WTC11 (cell line): ENCODE measurements at regions not wholly inside any gene's neighbourhood (a gene's known extent, or its start where the extent isn't known, plus 50 kb on each side); places are given as distances from the start of the nearest gene placed in this dataset.

Experiments
- ATAC-seq: fragments of 200-7000 bp; cut with Tn5 transposase; 2 replicates; pipeline ENCODE4 v1.10.0; 2021; ENCODE audit warnings: mild to moderate bottlenecking, moderate library complexity
- CTCF ChIA-PET: fragments of 300-600 bp; sonication (Branson Sonifier 250); formaldehyde crosslinking; loops from one replicate; lab custom pipeline; 2021; ENCODE audit warnings: antibody characterized with exemption; lab: Charles Lee
- POLR2A ChIA-PET: fragments of 350-600 bp; sonication (Branson Sonifier 250); formaldehyde crosslinking; loops from one replicate; lab custom pipeline; 2021; ENCODE audit warnings: antibody characterized with exemption; lab: Charles Lee
- DNase-seq: peaks from one replicate; pipeline ENCODE4 v3.0.0; 2021; ENCODE audit warnings: low spot score
- H3K27ac Mint-ChIP-seq: 2 replicates; pipeline ENCODE4 v1.8.0; 2021; ENCODE audit warnings: mixed read lengths
- H3K27me3 Mint-ChIP-seq: 2 replicates; pipeline ENCODE4 v1.8.0; 2021; ENCODE audit warnings: low read depth, mild to moderate bottlenecking, moderate library complexity, mixed read lengths
- H3K36me3 Mint-ChIP-seq: 2 replicates; pipeline ENCODE4 v1.8.0; 2021; ENCODE audit warnings: mixed read lengths
- H3K4me1 Mint-ChIP-seq: 2 replicates; pipeline ENCODE4 v1.8.0; 2022; ENCODE audit warnings: mixed read lengths
- H3K4me3 Mint-ChIP-seq: 2 replicates; pipeline ENCODE4 v1.8.0; 2021; ENCODE audit warnings: mild to moderate bottlenecking, moderate library complexity, mixed read lengths
- H3K9me3 Mint-ChIP-seq: 2 replicates; pipeline ENCODE4 v1.8.0; 2021; ENCODE audit warnings: mixed read lengths
- ATF2 ChIP-seq: sonication (generic); formaldehyde crosslinking; IDR thresholded peaks from 2 replicates; pipeline ENCODE4 v1.8.1; 2022; ENCODE audit warnings: low read depth, missing genetic modification reagents, borderline replicate concordance
- CREB1 ChIP-seq: sonication (generic); formaldehyde crosslinking; IDR thresholded peaks from 2 replicates; pipeline ENCODE4 v1.8.0; 2023; ENCODE audit warnings: mild to moderate bottlenecking, missing genetic modification reagents
- ERG ChIP-seq: fragments of 250-450 bp; sonication (Bioruptor Pico); IDR thresholded peaks from 2 replicates; pipeline ENCODE4 v1.8.0; 2021; ENCODE audit warnings: mild to moderate bottlenecking
- ESRRA ChIP-seq: sonication (generic); formaldehyde crosslinking; IDR thresholded peaks from 2 replicates; pipeline ENCODE4 v1.8.1; 2022; ENCODE audit warnings: mild to moderate bottlenecking, missing genetic modification reagents, borderline replicate concordance
- ETV6 ChIP-seq: sonication (generic); formaldehyde crosslinking; IDR thresholded peaks from 2 replicates; pipeline ENCODE4 v1.8.1; 2022; ENCODE audit warnings: mild to moderate bottlenecking, missing genetic modification reagents
- FOXP4 ChIP-seq: sonication (generic); formaldehyde crosslinking; IDR thresholded peaks from 2 replicates; pipeline ENCODE4 v1.8.0; 2022; ENCODE audit warnings: mild to moderate bottlenecking, missing genetic modification reagents
- JUN ChIP-seq: sonication (generic); formaldehyde crosslinking; IDR thresholded peaks from 2 replicates; pipeline ENCODE4 v1.8.0; 2023; ENCODE audit warnings: mild to moderate bottlenecking, missing genetic modification reagents
- MAX ChIP-seq: sonication (generic); formaldehyde crosslinking; IDR thresholded peaks from 2 replicates; pipeline ENCODE4 v1.8.0; 2022; ENCODE audit warnings: mild to moderate bottlenecking, missing genetic modification reagents
- MYBL2 ChIP-seq: sonication (generic); formaldehyde crosslinking; IDR thresholded peaks from 2 replicates; pipeline ENCODE4 v1.8.1; 2023; ENCODE audit warnings: mild to moderate bottlenecking, moderate library complexity, missing genetic modification reagents
- NFE2L1 ChIP-seq: sonication (generic); formaldehyde crosslinking; IDR thresholded peaks from 2 replicates; pipeline ENCODE4 v1.8.1; 2023; ENCODE audit warnings: missing genetic modification reagents
- NFYB ChIP-seq: sonication (generic); formaldehyde crosslinking; conservative IDR thresholded peaks from 2 replicates; pipeline ENCODE4 v1.8.0; 2022; ENCODE audit warnings: low read depth, missing genetic modification reagents
- NR1H2 ChIP-seq: sonication (generic); formaldehyde crosslinking; IDR thresholded peaks from 2 replicates; pipeline ENCODE4 v1.9.0; 2021; ENCODE audit warnings: mild to moderate bottlenecking, moderate library complexity, missing genetic modification reagents
- USF1 ChIP-seq: sonication (generic); formaldehyde crosslinking; IDR thresholded peaks from 2 replicates; pipeline ENCODE4 v1.8.0; 2022; ENCODE audit warnings: mild to moderate bottlenecking, missing genetic modification reagents
- USF2 ChIP-seq: sonication (generic); formaldehyde crosslinking; IDR thresholded peaks from 2 replicates; pipeline ENCODE4 v1.8.1; 2023; ENCODE audit warnings: mild to moderate bottlenecking, missing genetic modification reagents, moderate library complexity
- ZNF219 ChIP-seq: sonication (generic); formaldehyde crosslinking; IDR thresholded peaks from 2 replicates; pipeline ENCODE4 v1.8.0; 2023; ENCODE audit warnings: missing genetic modification reagents, mild to moderate bottlenecking, borderline replicate concordance
- ZNF232 ChIP-seq: sonication (generic); formaldehyde crosslinking; IDR thresholded peaks from 2 replicates; pipeline ENCODE4 v1.8.0; 2022; ENCODE audit warnings: mild to moderate bottlenecking, missing genetic modification reagents
- ZNF423 ChIP-seq: fragments of 250-450 bp; sonication (Bioruptor Pico); IDR thresholded peaks from 2 replicates; pipeline ENCODE4 v2.1.2; 2022; ENCODE audit warnings: mild to moderate bottlenecking, moderate library complexity

GRCh38 chr14:26395726-26396125, 202.1 kb downstream of the NOVA1 start:
- Mint-ChIP-seq H3K27me3 (no peaks in the 10 kb centered on the region), H3K4me1 (peaks cover 45% of the 10 kb centered on the region), H3K9me3 (no peaks in the 10 kb centered on the region)
- CTCF ChIA-PET: no interaction called here
- no peak for TF ChIP-seq ERG (CRISPR knock-in tag)
- no peak for TF ChIP-seq MAX
- no peak for TF ChIP-seq ESRRA
- TF ChIP-seq ZNF232 (CRISPR knock-in tag): no peak
- TF ChIP-seq MYBL2 (CRISPR knock-in tag): no peak
- no peak for TF ChIP-seq NFYB (CRISPR knock-in tag)
- TF ChIP-seq, all 79 proteins: peak for 0
- ATAC-seq: no peak
- H3K27ac Mint-ChIP-seq: no peak overlapping the region
- no peaks in the 10 kb centered on the region for H3K36me3 Mint-ChIP-seq
- no peak for DNase-seq
- no peak overlapping the region for H3K4me3 Mint-ChIP-seq
- POLR2A ChIA-PET: no interaction called here

GRCh38 chr14:26394150-26394810, 203.6 kb downstream of the NOVA1 start:
- no peak for TF ChIP-seq ETV6
- TF ChIP-seq USF1 (CRISPR knock-in tag): no peak
- TF ChIP-seq NFE2L1 (CRISPR knock-in tag): no peak
- no peak for TF ChIP-seq ZNF219 (CRISPR knock-in tag)
- TF ChIP-seq ATF2: no peak
- no peak for TF ChIP-seq ZNF423 (CRISPR knock-in tag)
- TF ChIP-seq ERG (CRISPR knock-in tag): no peak
- no peak for TF ChIP-seq JUN
- TF ChIP-seq NR1H2 (CRISPR knock-in tag): no peak
- no peak for TF ChIP-seq CREB1
- no peak for TF ChIP-seq MYBL2 (CRISPR knock-in tag)
- no peak for TF ChIP-seq USF2
- no peak for DNase-seq
- CTCF ChIA-PET: interaction anchor here (0.5 to 2.4 kb wide), 10 partner anchors 12 to 703 kb away, joined by 3 to 7 read pairs (median 3); no protein-coding TSS in a partner anchor
- ATAC-seq: peak; percentile 54
- no peaks in the 10 kb centered on the region for H3K27me3 Mint-ChIP-seq
- no peak overlapping the region for H3K4me3 Mint-ChIP-seq
- H3K36me3 Mint-ChIP-seq: no peaks in the 10 kb centered on the region
- POLR2A ChIA-PET: no interaction called here
- H3K9me3 Mint-ChIP-seq: no peaks in the 10 kb centered on the region
- H3K27ac Mint-ChIP-seq: no peak overlapping the region
- peaks cover 43% of the 10 kb centered on the region for H3K4me1 Mint-ChIP-seq

- H3K9me3 Mint-ChIP-seq: no peaks in the 10 kb centered on the region
- no peaks in the 10 kb centered on the region for H3K36me3 Mint-ChIP-seq
- H3K4me1 Mint-ChIP-seq: peaks cover 43% of the 10 kb centered on the region
- no peak for TF ChIP-seq MYBL2 (CRISPR knock-in tag)
- TF ChIP-seq FOXP4 (CRISPR knock-in tag): no peak
- no peak for TF ChIP-seq NFE2L1 (CRISPR knock-in tag)
- no peak for TF ChIP-seq ATF2
- TF ChIP-seq, all 79 proteins: peak for 0
- Mint-ChIP-seq H3K27me3 (no peaks in the 10 kb centered on the region), H3K4me3 (no peak overlapping the region), H3K27ac (no peak overlapping the region)
- ChIA-PET POLR2A (no interaction called here), CTCF (interaction anchor here (0.6 kb wide), 1 partner anchor 524 kb away, joined by 3 read pairs; no protein-coding TSS in a partner anchor)
- DNase-seq (no peak), ATAC-seq (peak; percentile 69)
Measured at GRCh38 chr14:26392498-26392897, 205.3 kb downstream of the NOVA1 start.
